HEK293T (cell line): ENCODE measurements at regions not wholly inside any gene's neighbourhood (a gene's known extent, or its start where the extent isn't known, plus 50 kb on each side); places are given as distances from the start of the nearest gene placed in this dataset.

Source experiments
- ELF4 ChIP-seq: fragments of 450-650 bp; IDR thresholded peaks from 2 replicates; pipeline ENCODE4 v1.6.1; 2017; ENCODE audit warnings: antibody characterized with exemption
- FOXK2 ChIP-seq: fragments of 450-650 bp; IDR thresholded peaks from 2 replicates; pipeline ENCODE4 v1.6.1; 2016; ENCODE audit warnings: mild to moderate bottlenecking
- LEF1 ChIP-seq: fragments of 450-650 bp; IDR thresholded peaks from 2 replicates; pipeline ENCODE4 v1.6.1; 2017; ENCODE audit warnings: mild to moderate bottlenecking, borderline replicate concordance
- NFRKB ChIP-seq: fragments of 450-650 bp; IDR thresholded peaks from 2 replicates; pipeline ENCODE4 v1.6.1; 2016; ENCODE audit warnings: mild to moderate bottlenecking, moderate library complexity
- SP1 ChIP-seq: fragments of 450-650 bp; IDR thresholded peaks from 2 replicates; pipeline ENCODE4 v1.6.1; 2017
- SUZ12 ChIP-seq: fragments of 450-650 bp; IDR thresholded peaks from 2 replicates; pipeline ENCODE4 v1.6.1; 2016; ENCODE audit warnings: mild to moderate bottlenecking

DNA sequence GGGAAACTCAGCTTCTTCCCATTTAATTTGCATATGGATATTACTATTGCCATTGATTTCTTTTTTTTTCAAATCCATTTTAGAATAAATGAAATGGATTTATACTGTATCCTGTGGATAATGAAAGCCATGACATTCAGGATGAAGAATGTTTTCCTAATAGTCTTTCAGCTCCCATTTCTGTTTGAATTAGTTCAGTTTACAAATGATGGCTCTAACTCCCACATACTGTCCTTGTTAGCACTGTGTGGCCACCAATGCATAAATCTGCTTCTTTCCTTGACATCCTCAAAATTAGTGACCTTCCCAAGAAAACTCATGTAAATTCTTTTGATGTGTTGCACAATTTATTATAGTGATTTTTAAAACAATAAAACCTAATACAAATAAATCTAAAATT, 693.2 kb upstream of the GJE1 start:
- TF ChIP-seq NFRKB (no peak), FOXK2 (no peak), SP1 (no peak), LEF1 (no peak), SUZ12 (no peak), ELF4 (no peak)
